Smooth muscle cell (in vitro differentiated cells): ENCODE measurements at regions not wholly inside any gene's neighbourhood (a gene's known extent, or its start where the extent isn't known, plus 50 kb on each side); places are given as distances from the start of the nearest gene placed in this dataset.

Experiments
- DNase-seq: peaks from one replicate; lab custom pipeline; 2025; ENCODE audit not compliant: unreplicated experiment; lab: John Stamatoyannopoulos, UW
- H2AFZ ChIP-seq: fragments of 200-600 bp; sonication (generic); 2 replicates; pipeline ENCODE4 v1.6.0; 2016; ENCODE audit warnings: antibody characterized with exemption, low read depth, mild to moderate bottlenecking
- H3F3A ChIP-seq: fragments of 200-600 bp; sonication (generic); 2 replicates; pipeline ENCODE4 v1.6.0; 2017; ENCODE audit warnings: antibody characterized with exemption, low read depth
- H3K27ac ChIP-seq: fragments of 200-600 bp; sonication (generic); 2 replicates; pipeline ENCODE4 v1.5.1; 2016; ENCODE audit warnings: low read depth, mild to moderate bottlenecking
- H3K27me3 ChIP-seq: fragments of 200-600 bp; sonication (generic); 2 replicates; pipeline ENCODE4 v1.6.1; 2016; ENCODE audit warnings: low read depth, mild to moderate bottlenecking
- H3K36me3 ChIP-seq: fragments of 200-600 bp; sonication (generic); 2 replicates; pipeline ENCODE4 v1.5.1; 2016; ENCODE audit warnings: low read depth
- H3K4me1 ChIP-seq: fragments of 200-600 bp; sonication (generic); 2 replicates; pipeline ENCODE4 v1.5.1; 2016; ENCODE audit warnings: low read depth
- H3K4me2 ChIP-seq: fragments of 200-600 bp; sonication (generic); 2 replicates; pipeline ENCODE4 v1.6.0; 2016; ENCODE audit warnings: mild to moderate bottlenecking
- H3K4me3 ChIP-seq: fragments of 200-600 bp; sonication (generic); 2 replicates; pipeline ENCODE4 v1.5.1; 2016; ENCODE audit warnings: mild to moderate bottlenecking
- H3K79me2 ChIP-seq: fragments of 200-600 bp; sonication (generic); 2 replicates; pipeline ENCODE4 v1.6.0; 2016; ENCODE audit warnings: low read depth, mild to moderate bottlenecking
- H3K9ac ChIP-seq: fragments of 200-600 bp; sonication (generic); 2 replicates; pipeline ENCODE4 v1.6.0; 2016; ENCODE audit warnings: low read depth
- H3K9me3 ChIP-seq: fragments of 200-600 bp; sonication (generic); replicated peaks from 2 replicates; pipeline ENCODE4 v1.5.1; 2016; ENCODE audit warnings: low read depth
- H4K20me1 ChIP-seq: fragments of 200-600 bp; sonication (generic); 2 replicates; pipeline ENCODE4 v1.6.0; 2016; ENCODE audit warnings: low read depth
- CTCF ChIP-seq: fragments of 200-600 bp; sonication (generic); IDR thresholded peaks from 2 replicates; pipeline ENCODE4 v1.5.1; 2017; ENCODE audit warnings: borderline replicate concordance, mild to moderate bottlenecking, antibody characterized with exemption; ENCODE audit not compliant: insufficient read depth, poor library complexity, severe bottlenecking
- WGBS: methylation state at CpG from one replicate; pipeline ENCODE4 v1.1.7; 2016; ENCODE audit warnings: low lambda C conversion rate; 5-methylcytosine and 5-hydroxymethylcytosine counted together

GRCh38 chr14:95818581-95818980 is 58.1 kb upstream of the TUNAR start:
- WGBS: 79% methylated on average over 5 of the region's 5 CpGs
- DNase-seq: no peak
- peaks cover 7% of the 10 kb centered on the region for H3K4me1 ChIP-seq
- no peaks in the 10 kb centered on the region for H3K36me3 ChIP-seq
- no peak overlapping the region for H3K27ac ChIP-seq
- H3K27me3 ChIP-seq: no peaks in the 10 kb centered on the region
- no peak overlapping the region for H3K9ac ChIP-seq
- H3K9me3 ChIP-seq: no peaks in the 10 kb centered on the region
- no peaks in the 10 kb centered on the region for H3F3A ChIP-seq
- H3K4me3 ChIP-seq: no peak overlapping the region
- H3K4me2 ChIP-seq: no peak overlapping the region
- no peak for TF ChIP-seq CTCF
- no peaks in the 10 kb centered on the region for H3K79me2 ChIP-seq
- H2AFZ ChIP-seq: no peak overlapping the region
- H4K20me1 ChIP-seq: no peaks in the 10 kb centered on the region

GRCh38 chr14:95817271-95817670 is 59.4 kb upstream of the TUNAR start:
- H3K9ac ChIP-seq: no peak overlapping the region
- no peak for DNase-seq
- H3K79me2 ChIP-seq: no peaks in the 10 kb centered on the region
- H2AFZ ChIP-seq: no peak overlapping the region
- no peak overlapping the region for H3K27ac ChIP-seq
- H4K20me1 ChIP-seq: no peaks in the 10 kb centered on the region
- no peak for TF ChIP-seq CTCF
- H3K4me3 ChIP-seq: no peak overlapping the region
- H3F3A ChIP-seq: no peaks in the 10 kb centered on the region
- no peaks in the 10 kb centered on the region for H3K36me3 ChIP-seq
- H3K4me1 ChIP-seq: peaks cover 7% of the 10 kb centered on the region
- H3K9me3 ChIP-seq: no peaks in the 10 kb centered on the region
- H3K4me2 ChIP-seq: no peak overlapping the region
- H3K27me3 ChIP-seq: no peaks in the 10 kb centered on the region
- WGBS: 71% methylated on average over 2 of the region's 2 CpGs

GRCh38 chr14:95816539-95816938 is 60.1 kb upstream of the TUNAR start:
- Histone ChIP-seq H3K9me3 (no peaks in the 10 kb centered on the region), H3K9ac (no peak overlapping the region), H3K4me2 (no peak overlapping the region), H3K4me3 (no peak overlapping the region), H3K36me3 (no peaks in the 10 kb centered on the region), H3K27ac (no peak overlapping the region), H2AFZ (no peak overlapping the region), H3K4me1 (peaks cover 7% of the 10 kb centered on the region), H3K27me3 (no peaks in the 10 kb centered on the region), H3K79me2 (no peaks in the 10 kb centered on the region), H3F3A (no peaks in the 10 kb centered on the region), H4K20me1 (no peaks in the 10 kb centered on the region)
- TF ChIP-seq CTCF: no peak
- DNase-seq: no peak
- WGBS: 89% methylated on average over 7 of the region's 7 CpGs

- 55% methylated on average over 11 of the region's 11 CpGs for WGBS
- H3K4me2 ChIP-seq: no peak overlapping the region
Observed at GRCh38 chr14:95815226-95815690, 61.4 kb upstream of the TUNAR start.

More at GRCh38 chr14:95815226-95815690, 61.4 kb upstream of the TUNAR start:
- no peaks in the 10 kb centered on the region for H4K20me1 ChIP-seq
- no peaks in the 10 kb centered on the region for H3K9me3 ChIP-seq
- H3K9ac ChIP-seq: no peak overlapping the region
- H3K4me3 ChIP-seq: no peak overlapping the region
- H3K27me3 ChIP-seq: no peaks in the 10 kb centered on the region
- H3F3A ChIP-seq: no peaks in the 10 kb centered on the region
- H2AFZ ChIP-seq: no peak overlapping the region
- no peak for DNase-seq
- no peaks in the 10 kb centered on the region for H3K79me2 ChIP-seq
- H3K4me1 ChIP-seq: peaks cover 1% of the 10 kb centered on the region
- H3K36me3 ChIP-seq: no peaks in the 10 kb centered on the region
- no peak overlapping the region for H3K27ac ChIP-seq
- no peak for TF ChIP-seq CTCF
